ENCODE measurements at regions not wholly inside any gene's neighbourhood (a gene's known extent, or its start where the extent isn't known, plus 50 kb on each side); places are given as distances from the start of the nearest gene placed in this dataset.
A peak's percentile ranks its signal among the peaks of the same experiment; 100 is the strongest.
"Not testable (repeated sequence)": the region's sequence is repeated elsewhere in the genome, so short reads cannot be mapped to it uniquely, and the experiment has no call there.

GRCh38 chr7:66539902-66540375 is 88.7 kb upstream of the KCTD7 start:
- H3K27ac ChIP-seq (ENCODE audit: low read length), result no peak overlapping the region
- no peaks in the 10 kb centered on the region for H3K9me3 ChIP-seq (ENCODE audit: control insufficient read depth, low read length)
- intact Hi-C loops (cut with DNase I), result no loop called here
- ATAC-seq (no peak), DNase-seq (no peak)
- H3K4me3 ChIP-seq (ENCODE audit: low read length), result no peak overlapping the region
- WGBS, result 80% methylated on average over 8 of the region's 8 CpGs
- H3K27me3 ChIP-seq (ENCODE audit: control insufficient read depth, insufficient read depth), result no peaks in the 10 kb centered on the region
- H3K4me1 ChIP-seq (ENCODE audit: control insufficient read depth, insufficient read depth, low read length), result peaks cover 3% of the 10 kb centered on the region

GRCh38 chr7:66542049-66542448 is 86.6 kb upstream of the KCTD7 start:
- WGBS, result 87% methylated on average over 5 of the region's 5 CpGs
- Histone ChIP-seq H3K4me1 (ENCODE audit: control insufficient read depth, insufficient read depth, low read length) (peaks cover 3% of the 10 kb centered on the region), H3K27me3 (ENCODE audit: control insufficient read depth, insufficient read depth) (no peaks in the 10 kb centered on the region), H3K27ac (ENCODE audit: low read length) (no peak overlapping the region), H3K4me3 (ENCODE audit: low read length) (no peak overlapping the region), H3K9me3 (ENCODE audit: control insufficient read depth, low read length) (no peaks in the 10 kb centered on the region)
- DNase-seq (peak in 1 of 3 donors; percentile 14), ATAC-seq (no peak)
- intact Hi-C loops (cut with DNase I), result no loop called here

DNA sequence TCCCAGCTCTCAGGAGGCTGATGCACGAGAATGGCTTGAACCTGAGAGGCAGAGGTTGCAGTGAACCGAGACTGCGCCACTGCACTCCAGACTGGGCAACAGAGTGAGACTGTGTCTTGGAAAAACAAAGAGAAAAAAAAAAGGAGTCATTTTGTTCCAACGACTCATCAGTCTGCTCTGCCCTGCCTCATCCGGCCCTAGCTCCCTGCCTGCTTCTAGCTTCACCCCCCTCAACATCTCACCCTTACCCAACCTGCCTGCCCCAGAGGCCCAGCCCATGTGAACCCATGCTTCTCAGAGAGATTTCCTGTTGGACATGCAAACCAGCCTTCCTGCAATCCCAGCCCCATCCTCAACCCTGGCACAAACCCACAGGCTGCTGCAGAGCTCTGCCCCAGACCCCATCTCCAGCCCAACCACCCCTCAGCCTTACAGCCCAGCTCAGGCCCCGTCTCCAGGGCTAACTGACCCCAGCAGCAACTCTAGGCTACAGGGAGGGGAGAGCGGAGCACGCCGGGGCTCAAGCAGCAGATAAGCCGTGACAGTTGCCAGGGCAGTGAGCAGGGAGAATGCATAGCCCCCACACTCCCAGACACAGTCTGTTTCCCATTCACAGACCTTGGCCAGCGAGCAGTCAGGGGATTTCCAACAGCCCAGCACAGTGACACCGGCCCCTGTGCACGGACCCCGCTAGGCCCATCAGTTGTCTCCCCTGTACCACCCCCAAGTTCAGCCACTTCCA is 86.0 kb upstream of the KCTD7 start:
- Histone ChIP-seq H3K9me3 (ENCODE audit: control insufficient read depth, low read length) (no peaks in the 10 kb centered on the region), H3K4me3 (ENCODE audit: low read length) (no peak overlapping the region), H3K27me3 (ENCODE audit: control insufficient read depth, insufficient read depth) (no peaks in the 10 kb centered on the region), H3K4me1 (ENCODE audit: control insufficient read depth, insufficient read depth, low read length) (peaks cover 3% of the 10 kb centered on the region), H3K27ac (ENCODE audit: low read length) (no peak overlapping the region)
- peak; percentile 44 to 71 for ATAC-seq
- DNase-seq, result peak in 1 of 3 donors; percentile 64
- intact Hi-C loops (cut with DNase I), result no loop called here
- 54% methylated on average over 14 of the region's 14 CpGs for WGBS

GRCh38 chr7:66549466-66549865 is 79.2 kb upstream of the KCTD7 start:
- intact Hi-C loops (cut with DNase I), result no loop called here

DNA sequence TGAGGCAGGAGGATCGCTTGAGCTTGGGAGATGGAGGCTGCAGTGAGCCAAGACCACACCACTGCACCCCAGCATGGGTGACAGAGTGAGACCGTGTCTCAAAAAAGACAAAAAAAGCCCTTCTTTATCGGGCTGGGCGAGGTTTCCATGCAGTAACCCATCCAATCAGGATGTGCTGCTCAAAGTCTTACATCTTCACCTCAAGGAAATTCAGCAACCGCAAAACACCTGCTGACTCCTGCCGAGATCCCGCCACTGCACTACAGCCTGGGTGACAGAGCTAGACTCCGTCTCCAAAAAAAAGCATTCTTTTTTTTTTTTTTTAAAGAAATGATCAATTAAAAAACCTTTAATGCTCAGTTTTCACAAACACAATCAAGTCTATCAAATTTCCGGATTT is 75.7 kb upstream of the KCTD7 start:
- Histone ChIP-seq H3K4me3 (ENCODE audit: low read length) (no peak overlapping the region), H3K9me3 (ENCODE audit: control insufficient read depth, low read length) (no peaks in the 10 kb centered on the region), H3K4me1 (ENCODE audit: control insufficient read depth, insufficient read depth, low read length) (no peaks in the 10 kb centered on the region), H3K27ac (ENCODE audit: low read length) (no peak overlapping the region), H3K27me3 (ENCODE audit: control insufficient read depth, insufficient read depth) (no peaks in the 10 kb centered on the region)
- intact Hi-C loops (cut with DNase I), result no loop called here
- no peak for DNase-seq
- ATAC-seq, result no peak
- WGBS, result 89% methylated on average over 9 of the region's 9 CpGs

More at GRCh38 chr7:66549466-66549865, 79.2 kb upstream of the KCTD7 start:
- H3K4me3 ChIP-seq (ENCODE audit: low read length), result no peak overlapping the region
- H3K27me3 ChIP-seq (ENCODE audit: control insufficient read depth, insufficient read depth), result no peaks in the 10 kb centered on the region
- no peak for ATAC-seq
- 97% methylated on average over 6 of the region's 6 CpGs for WGBS
- no peak for DNase-seq
- no peak overlapping the region for H3K27ac ChIP-seq (ENCODE audit: low read length)
- no peaks in the 10 kb centered on the region for H3K4me1 ChIP-seq (ENCODE audit: control insufficient read depth, insufficient read depth, low read length)
- H3K9me3 ChIP-seq (ENCODE audit: control insufficient read depth, low read length), result no peaks in the 10 kb centered on the region

DNA sequence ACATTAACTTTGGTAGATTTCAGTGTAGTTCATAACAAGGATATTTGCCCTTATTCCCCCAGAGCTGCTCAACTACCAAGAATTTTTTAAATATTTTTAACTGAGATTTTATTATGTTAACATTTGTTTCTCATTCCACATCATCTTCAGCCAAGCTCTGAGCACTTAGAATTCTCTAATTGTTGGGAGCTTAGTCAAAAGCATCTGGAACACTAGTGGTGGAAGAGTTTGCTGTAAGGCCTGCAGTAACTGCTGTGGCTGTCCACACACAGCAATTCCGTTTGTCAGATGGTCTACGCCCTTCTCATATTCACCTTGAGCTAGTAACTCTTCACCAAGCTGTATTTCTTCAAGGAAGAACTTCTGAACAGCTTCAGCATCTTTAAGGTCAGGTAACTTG is 75.0 kb upstream of the KCTD7 start:
- H3K27me3 ChIP-seq (ENCODE audit: control insufficient read depth, insufficient read depth); H3K27ac ChIP-seq (ENCODE audit: low read length); intact Hi-C loops (cut with DNase I); H3K4me3 ChIP-seq (ENCODE audit: low read length); H3K4me1 ChIP-seq (ENCODE audit: control insufficient read depth, insufficient read depth, low read length); H3K9me3 ChIP-seq (ENCODE audit: control insufficient read depth, low read length); DNase-seq; ATAC-seq: not testable (repeated sequence)
- 65% methylated on average over 2 of the region's 2 CpGs for WGBS

GRCh38 chr7:66554291-66554690 is 74.4 kb upstream of the KCTD7 start:
- WGBS, result 88% methylated on average over 8 of the region's 8 CpGs
- H3K4me1 ChIP-seq (ENCODE audit: control insufficient read depth, insufficient read depth, low read length); H3K27me3 ChIP-seq (ENCODE audit: control insufficient read depth, insufficient read depth); DNase-seq; ATAC-seq; intact Hi-C loops (cut with DNase I); H3K9me3 ChIP-seq (ENCODE audit: control insufficient read depth, low read length); H3K4me3 ChIP-seq (ENCODE audit: low read length); H3K27ac ChIP-seq (ENCODE audit: low read length): not testable (repeated sequence)

DNA sequence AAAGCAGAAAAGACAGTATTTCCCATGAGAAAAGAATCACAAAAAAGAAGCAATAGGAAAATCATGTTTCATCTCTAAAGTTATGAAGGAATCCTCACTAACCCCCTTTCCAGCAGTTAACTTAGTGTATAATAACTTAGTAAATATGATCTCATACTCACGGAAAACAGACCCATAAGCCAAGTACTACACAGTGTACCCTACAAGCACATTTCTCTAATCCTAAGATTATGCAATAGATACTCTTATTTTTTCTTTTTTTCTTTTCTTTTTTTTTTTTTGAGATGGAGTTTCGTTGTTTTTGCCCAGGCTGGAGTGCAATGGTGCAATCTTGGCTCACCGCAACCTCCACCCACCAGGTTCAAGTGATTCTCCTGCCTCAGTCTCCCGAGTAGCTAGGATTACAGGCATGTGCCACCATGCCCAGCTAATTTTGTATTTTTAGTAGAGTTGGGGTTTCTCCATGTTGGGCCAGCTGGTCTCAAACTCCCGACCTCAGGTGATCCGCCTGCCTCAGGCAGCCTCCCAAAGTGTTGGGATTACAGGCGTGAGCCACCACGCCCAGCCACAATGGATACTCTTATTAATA is 73.7 kb upstream of the KCTD7 start:
- H3K9me3 ChIP-seq (ENCODE audit: control insufficient read depth, low read length); H3K27ac ChIP-seq (ENCODE audit: low read length); H3K27me3 ChIP-seq (ENCODE audit: control insufficient read depth, insufficient read depth); DNase-seq; H3K4me1 ChIP-seq (ENCODE audit: control insufficient read depth, insufficient read depth, low read length); ATAC-seq; H3K4me3 ChIP-seq (ENCODE audit: low read length): not testable (repeated sequence)
- intact Hi-C loops (cut with DNase I), result loop anchor here in 1 of 4 donors (5.0 kb wide), 1 partner anchor 447 kb away; no protein-coding TSS in a partner anchor
- 90% methylated on average over 8 of the region's 8 CpGs for WGBS

- Histone ChIP-seq H3K4me1 (ENCODE audit: control insufficient read depth, insufficient read depth, low read length) (no peaks in the 10 kb centered on the region), H3K9me3 (ENCODE audit: control insufficient read depth, low read length) (no peaks in the 10 kb centered on the region), H3K4me3 (ENCODE audit: low read length) (no peak overlapping the region), H3K27me3 (ENCODE audit: control insufficient read depth, insufficient read depth) (no peaks in the 10 kb centered on the region), H3K27ac (ENCODE audit: low read length) (no peak overlapping the region)
- DNase-seq (peak in 2 of 3 donors; percentile 56 to 60), ATAC-seq (no peak)
- WGBS, result 96% methylated on average over 41 of the region's 41 CpGs
- intact Hi-C loops (cut with DNase I), result loop anchor here in 1 of 4 donors (5.0 kb wide), 1 partner anchor 446 kb away; no protein-coding TSS in a partner anchor
Observed at GRCh38 chr7:66556177-66556548, 72.5 kb upstream of the KCTD7 start.

GRCh38 chr7:66556549-66557213 is 72.0 kb upstream of the KCTD7 start:
- intact Hi-C loops (cut with DNase I), result loop anchor here in 1 of 4 donors (5.0 kb wide), 1 partner anchor 446 kb away; no protein-coding TSS in a partner anchor
- peak in 1 of 2 donors; percentile 12 for ATAC-seq
- no peaks in the 10 kb centered on the region for H3K9me3 ChIP-seq (ENCODE audit: control insufficient read depth, low read length)

More at GRCh38 chr7:66556549-66557213, 72.0 kb upstream of the KCTD7 start:
- DNase-seq, result peak in 1 of 3 donors; percentile 64
- WGBS, result 96% methylated on average over 54 of the region's 54 CpGs
- H3K27ac ChIP-seq (ENCODE audit: low read length), result no peak overlapping the region
- no peaks in the 10 kb centered on the region for H3K4me1 ChIP-seq (ENCODE audit: control insufficient read depth, insufficient read depth, low read length)
- no peak overlapping the region for H3K4me3 ChIP-seq (ENCODE audit: low read length)
- no peaks in the 10 kb centered on the region for H3K27me3 ChIP-seq (ENCODE audit: control insufficient read depth, insufficient read depth)

Data from right cardiac atrium (tissue), 5 donors.